ENCODE measurements at regions not wholly inside any gene's neighbourhood (a gene's known extent, or its start where the extent isn't known, plus 50 kb on each side); places are given as distances from the start of the nearest gene placed in this dataset.

DNA sequence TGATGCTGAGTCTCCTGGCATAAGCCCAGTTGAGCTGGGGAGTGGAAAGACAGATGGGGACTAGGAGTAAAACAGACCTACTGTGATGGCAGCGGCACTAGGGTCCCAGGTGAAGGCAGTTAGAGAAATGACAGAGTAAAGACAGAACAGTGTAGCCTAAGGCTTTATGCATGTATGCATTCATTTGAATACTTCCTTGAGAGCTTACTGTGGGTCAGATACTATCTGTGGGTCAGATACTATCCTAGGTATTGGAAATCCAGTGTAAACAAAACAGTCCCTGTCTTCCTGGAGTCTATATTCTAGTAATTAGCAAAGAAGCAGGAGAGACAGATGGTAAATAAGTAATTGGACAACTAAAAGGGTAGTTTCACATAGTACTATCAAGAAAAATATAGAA lies 73.7 kb upstream of the LRCH1 start:
- H3K27ac ChIP-seq: no peak overlapping the region
- no peaks in the 10 kb centered on the region for H3K9me3 ChIP-seq (ENCODE audit: control insufficient read depth, low read length)
- H3K36me3 ChIP-seq (ENCODE audit: control insufficient read depth, insufficient read depth, low read length): no peaks in the 10 kb centered on the region
- no peaks in the 10 kb centered on the region for H3K4me1 ChIP-seq
- no peaks in the 10 kb centered on the region for H3K79me2 ChIP-seq
- H2AFZ ChIP-seq: no peak overlapping the region
- TF ChIP-seq, protein P1, sequence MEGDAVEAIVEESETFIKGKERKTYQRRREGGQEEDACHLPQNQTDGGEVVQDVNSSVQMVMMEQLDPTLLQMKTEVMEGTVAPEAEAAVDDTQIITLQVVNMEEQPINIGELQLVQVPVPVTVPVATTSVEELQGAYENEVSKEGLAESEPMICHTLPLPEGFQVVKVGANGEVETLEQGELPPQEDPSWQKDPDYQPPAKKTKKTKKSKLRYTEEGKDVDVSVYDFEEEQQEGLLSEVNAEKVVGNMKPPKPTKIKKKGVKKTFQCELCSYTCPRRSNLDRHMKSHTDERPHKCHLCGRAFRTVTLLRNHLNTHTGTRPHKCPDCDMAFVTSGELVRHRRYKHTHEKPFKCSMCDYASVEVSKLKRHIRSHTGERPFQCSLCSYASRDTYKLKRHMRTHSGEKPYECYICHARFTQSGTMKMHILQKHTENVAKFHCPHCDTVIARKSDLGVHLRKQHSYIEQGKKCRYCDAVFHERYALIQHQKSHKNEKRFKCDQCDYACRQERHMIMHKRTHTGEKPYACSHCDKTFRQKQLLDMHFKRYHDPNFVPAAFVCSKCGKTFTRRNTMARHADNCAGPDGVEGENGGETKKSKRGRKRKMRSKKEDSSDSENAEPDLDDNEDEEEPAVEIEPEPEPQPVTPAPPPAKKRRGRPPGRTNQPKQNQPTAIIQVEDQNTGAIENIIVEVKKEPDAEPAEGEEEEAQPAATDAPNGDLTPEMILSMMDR (IDR thresholded peaks at IDR 0.05): no peak
- H3K4me3 ChIP-seq (ENCODE audit: low read depth, low read length): no peak overlapping the region
- H3K4me2 ChIP-seq (ENCODE audit: low read length): no peak overlapping the region
- H3K9ac ChIP-seq: no peak overlapping the region
- no peaks in the 10 kb centered on the region for H3K27me3 ChIP-seq (ENCODE audit: control insufficient read depth, insufficient read depth, low read length)

DNA sequence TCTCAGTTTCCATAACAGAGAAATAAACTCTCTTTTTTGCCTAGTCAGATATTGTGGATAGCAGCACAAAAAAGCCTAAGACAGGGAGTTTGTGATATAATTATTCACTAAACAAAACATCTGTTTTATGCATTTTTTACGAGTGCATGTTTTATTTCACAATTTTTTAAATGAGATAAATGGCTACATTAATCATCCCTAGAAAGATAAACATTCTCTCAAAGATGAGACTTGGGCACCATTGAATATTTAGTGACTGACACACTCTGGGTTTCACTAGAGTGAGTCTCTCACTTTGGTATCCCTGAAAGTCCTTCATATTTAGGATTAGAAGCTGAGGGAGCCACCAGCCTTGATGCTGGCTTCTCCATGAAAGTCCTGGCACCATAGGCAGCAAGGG lies 74.3 kb upstream of the LRCH1 start:
- Histone ChIP-seq H3K36me3 (ENCODE audit: control insufficient read depth, insufficient read depth, low read length) (no peaks in the 10 kb centered on the region), H3K27ac (no peak overlapping the region), H2AFZ (no peak overlapping the region), H3K9ac (no peak overlapping the region), H3K4me3 (ENCODE audit: low read depth, low read length) (no peak overlapping the region), H3K79me2 (no peaks in the 10 kb centered on the region), H3K4me1 (no peaks in the 10 kb centered on the region), H3K4me2 (ENCODE audit: low read length) (no peak overlapping the region), H3K9me3 (ENCODE audit: control insufficient read depth, low read length) (no peaks in the 10 kb centered on the region), H3K27me3 (ENCODE audit: control insufficient read depth, insufficient read depth, low read length) (no peaks in the 10 kb centered on the region)
- TF ChIP-seq, protein P1 (IDR thresholded peaks at IDR 0.05): no peak

DNA sequence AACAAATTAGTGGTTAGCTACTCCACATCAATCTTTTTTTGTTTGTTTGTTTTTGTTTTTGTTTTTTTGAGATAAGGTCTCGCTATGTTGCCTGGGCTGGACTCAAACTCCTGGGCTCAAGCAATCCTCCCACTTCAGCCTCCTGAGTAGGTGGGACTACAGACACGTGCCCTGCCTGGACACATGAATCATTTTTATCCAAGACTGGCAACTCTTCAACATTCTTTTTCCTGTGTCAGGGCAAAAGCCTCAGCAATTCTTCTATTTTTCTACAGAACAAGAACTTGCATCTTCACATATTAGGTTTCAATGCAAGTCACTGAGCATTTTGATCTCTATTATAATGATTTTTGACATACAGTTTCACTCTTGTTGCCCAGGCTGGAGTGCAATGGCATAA lies 76.8 kb upstream of the LRCH1 start:
- no peak overlapping the region for H3K4me2 ChIP-seq (ENCODE audit: low read length)
- H3K4me3 ChIP-seq (ENCODE audit: low read depth, low read length): no peak overlapping the region
- H3K27me3 ChIP-seq (ENCODE audit: control insufficient read depth, insufficient read depth, low read length): no peaks in the 10 kb centered on the region
- no peaks in the 10 kb centered on the region for H3K9me3 ChIP-seq (ENCODE audit: control insufficient read depth, low read length)
- no peaks in the 10 kb centered on the region for H3K4me1 ChIP-seq
- TF ChIP-seq, protein P1 (IDR thresholded peaks at IDR 0.05): no peak
- no peak overlapping the region for H3K27ac ChIP-seq
- no peak overlapping the region for H2AFZ ChIP-seq
- H3K36me3 ChIP-seq (ENCODE audit: control insufficient read depth, insufficient read depth, low read length): no peaks in the 10 kb centered on the region
- no peak overlapping the region for H3K9ac ChIP-seq
- H3K79me2 ChIP-seq: no peaks in the 10 kb centered on the region

DNA sequence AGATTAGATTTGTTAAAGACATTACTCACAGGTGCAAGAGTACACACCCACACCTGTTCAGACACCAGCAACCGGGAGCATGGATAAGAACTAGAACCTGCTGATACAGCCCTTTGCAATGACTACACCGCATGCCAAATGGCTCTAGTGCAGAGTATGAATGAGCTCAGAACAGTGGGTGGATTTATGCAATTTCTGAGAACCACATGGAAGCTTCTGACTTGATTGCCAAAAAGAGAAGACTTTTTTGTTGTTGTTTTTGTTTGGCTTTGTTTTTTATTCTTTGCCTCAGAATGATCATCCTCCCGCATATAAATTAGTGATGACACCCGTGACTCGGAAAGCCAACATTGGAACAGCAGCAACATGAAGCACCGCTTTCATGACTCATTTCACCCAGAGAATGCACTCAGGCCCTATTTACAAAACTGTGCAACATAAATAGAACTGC lies 77.4 kb upstream of the LRCH1 start:
- H3K27me3 ChIP-seq (ENCODE audit: control insufficient read depth, insufficient read depth, low read length): no peaks in the 10 kb centered on the region
- H3K36me3 ChIP-seq (ENCODE audit: control insufficient read depth, insufficient read depth, low read length): no peaks in the 10 kb centered on the region
- H3K79me2 ChIP-seq: no peaks in the 10 kb centered on the region
- H2AFZ ChIP-seq: no peak overlapping the region
- no peak overlapping the region for H3K4me3 ChIP-seq (ENCODE audit: low read depth, low read length)
- H3K4me1 ChIP-seq: no peaks in the 10 kb centered on the region
- H3K9ac ChIP-seq: no peak overlapping the region
- TF ChIP-seq, protein P1 (IDR thresholded peaks at IDR 0.05): no peak
- no peaks in the 10 kb centered on the region for H3K9me3 ChIP-seq (ENCODE audit: control insufficient read depth, low read length)
- no peak overlapping the region for H3K4me2 ChIP-seq (ENCODE audit: low read length)
- H3K27ac ChIP-seq: no peak overlapping the region

DNA sequence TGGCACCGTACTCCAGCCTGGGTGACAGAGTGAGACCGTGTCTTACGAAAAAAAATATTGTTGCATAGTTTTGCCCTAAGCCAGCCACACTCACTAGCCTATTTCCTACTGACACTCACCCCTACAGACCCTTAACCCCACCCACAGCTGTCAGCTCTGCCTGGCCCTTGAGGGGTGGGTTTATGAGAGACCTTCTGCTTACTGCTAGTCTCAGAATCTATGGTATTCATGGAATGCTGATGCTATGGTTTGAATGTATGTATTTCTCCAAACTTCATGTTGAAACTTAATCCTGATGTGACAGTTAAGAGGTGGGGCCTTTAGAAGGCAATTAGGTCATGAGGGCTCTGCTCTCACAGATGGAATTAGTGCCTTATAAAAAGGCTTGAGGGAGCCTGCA lies 79.2 kb upstream of the LRCH1 start:
- Histone ChIP-seq H3K4me3 (ENCODE audit: low read depth, low read length) (no peak overlapping the region), H3K27ac (no peak overlapping the region), H3K4me1 (no peaks in the 10 kb centered on the region), H3K9ac (no peak overlapping the region), H3K79me2 (no peaks in the 10 kb centered on the region), H3K9me3 (ENCODE audit: control insufficient read depth, low read length) (no peaks in the 10 kb centered on the region), H3K27me3 (ENCODE audit: control insufficient read depth, insufficient read depth, low read length) (no peaks in the 10 kb centered on the region), H2AFZ (no peak overlapping the region), H3K36me3 (ENCODE audit: control insufficient read depth, insufficient read depth, low read length) (no peaks in the 10 kb centered on the region), H3K4me2 (ENCODE audit: low read length) (no peak overlapping the region)
- TF ChIP-seq, protein P1 (IDR thresholded peaks at IDR 0.05): no peak
